ENCODE measurements at regions not wholly inside any gene's neighbourhood (a gene's known extent, or its start where the extent isn't known, plus 50 kb on each side); places are given as distances from the start of the nearest gene placed in this dataset.

- TF ChIP-seq ZFX (IDR thresholded peaks at IDR 0.05) (no peak), CTCF (conservative IDR thresholded peaks at IDR 0.05) (peak; percentile 71)
- no peak overlapping the region for H3K27ac ChIP-seq
Observed at GRCh38 chr5:98349251-98349989, 424.0 kb upstream of the RGMB start.

GRCh38 chr5:98349990-98350365 lies 423.5 kb upstream of the RGMB start:
- no peak overlapping the region for H3K27ac ChIP-seq
- TF ChIP-seq ZFX (IDR thresholded peaks at IDR 0.05) (no peak), CTCF (conservative IDR thresholded peaks at IDR 0.05) (peak; percentile 43)

GRCh38 chr5:98354922-98355321 lies 418.5 kb upstream of the RGMB start:
- H3K27ac ChIP-seq: no peak overlapping the region
- TF ChIP-seq CTCF (conservative IDR thresholded peaks at IDR 0.05) (no peak), ZFX (IDR thresholded peaks at IDR 0.05) (no peak)

- TF ChIP-seq ZFX (IDR thresholded peaks at IDR 0.05) (no peak), CTCF (conservative IDR thresholded peaks at IDR 0.05) (no peak)
- H3K27ac ChIP-seq: no peak overlapping the region
Observed at GRCh38 chr5:98360548-98360947, 412.9 kb upstream of the RGMB start.

- no peak for TF ChIP-seq ZFX (IDR thresholded peaks at IDR 0.05)
- no peak for TF ChIP-seq CTCF (conservative IDR thresholded peaks at IDR 0.05)
- no peak overlapping the region for H3K27ac ChIP-seq
Observed at GRCh38 chr5:98363157-98363556, 410.3 kb upstream of the RGMB start.

GRCh38 chr5:98364549-98364948 lies 408.9 kb upstream of the RGMB start:
- no peak for TF ChIP-seq ZFX (IDR thresholded peaks at IDR 0.05)
- no peak for TF ChIP-seq CTCF (conservative IDR thresholded peaks at IDR 0.05)
- no peak overlapping the region for H3K27ac ChIP-seq

GRCh38 chr5:98365126-98365525 lies 408.3 kb upstream of the RGMB start:
- H3K27ac ChIP-seq: no peak overlapping the region
- TF ChIP-seq ZFX (IDR thresholded peaks at IDR 0.05) (no peak), CTCF (conservative IDR thresholded peaks at IDR 0.05) (no peak)

Measured in C4-2B (cell line).